K562 (cell line): ENCODE measurements at regions not wholly inside any gene's neighbourhood (a gene's known extent, or its start where the extent isn't known, plus 50 kb on each side); places are given as distances from the start of the nearest gene placed in this dataset.

Experiments used
- ATAC-seq: fragments of 200-7000 bp; cut with Tn5 transposase; 3 replicates; pipeline ENCODE4 v1.9.1; 2020; ENCODE audit warnings: moderate library complexity
- BruUV-seq: library from RNA; stranded (reverse); fragments of 400-500 nt; replicated peaks from 2 replicates; lab custom pipeline; 2021; lab: Mats Ljungman, UMichigan
- CTCF ChIA-PET: fragments of 300-600 bp; formaldehyde crosslinking; extraction: SDS; loops from one replicate; lab custom pipeline; 2021; ENCODE audit warnings: low intra/inter-chr PET ratio; lab: Yijun Ruan, JAX
- POLR2A ChIA-PET: fragments of 300-600, 350-650 bp; sonication (Branson Sonifier 250); formaldehyde crosslinking; extraction: SDS; loops from one replicate; lab custom pipeline; 2021; ENCODE audit warnings: antibody characterized with exemption, inconsistent platforms; lab: Yijun Ruan, JAX
- DNase-seq, 4 experiments: peaks; one replicate each; pipeline versions ENCODE4 v3.0.0 to v3.0.0-alpha.2; 2011 to 2018; ENCODE audit warnings: low spot score in 3 of 4, mixed read lengths in 3 of 4; ENCODE audit errors: extremely low read depth in 1 of 4
- FAIRE-seq: peaks from 2 replicates; lab custom pipeline; 2011; peaks lifted over from hg19 to GRCh38; lab: Jason Lieb, UNC
- H2AFZ ChIP-seq: 2 replicates; pipeline ENCODE4 v1.6.0; 2011; ENCODE audit warnings: low read depth, low read length, control low read depth, inconsistent platforms
- H3K27ac ChIP-seq: fragments of 200-600 bp; 3 replicates; pipeline ENCODE4 v1.8.0; 2011; ENCODE audit warnings: low read depth, mild to moderate bottlenecking, control low read depth, inconsistent platforms, low read length, moderate library complexity, mixed read lengths; ENCODE audit errors: extremely low read depth
- H3K27me3 ChIP-seq, 2 experiments: fragments of 300-600 bp in 1 of 2; 2 replicates in 1 of 2; 3 replicates in 1 of 2; pipeline versions ENCODE4 v1.6.0 to v1.8.0; 2011; ENCODE audit warnings: inconsistent platforms in 2 of 2, low read length in 2 of 2, mild to moderate bottlenecking in 1 of 2, mixed read lengths in 1 of 2, moderate library complexity in 1 of 2; ENCODE audit not compliant: control insufficient read depth in 2 of 2, insufficient read depth in 2 of 2
- H3K36me3 ChIP-seq: fragments of 300-600 bp; 3 replicates; pipeline ENCODE4 v1.8.0; 2011; ENCODE audit warnings: mild to moderate bottlenecking, low read length, inconsistent platforms; ENCODE audit not compliant: control insufficient read depth, insufficient read depth
- H3K4me1 ChIP-seq, 2 experiments: fragments of 200-600 bp in 1 of 2; replicated peaks in 1 of 2; 2 replicates in 1 of 2; 3 replicates in 1 of 2; pipeline versions ENCODE4 v1.5.1 to v1.8.0; 2011; ENCODE audit warnings: inconsistent platforms in 2 of 2, low read length in 2 of 2, mild to moderate bottlenecking in 1 of 2, mixed read lengths in 1 of 2, moderate library complexity in 1 of 2; ENCODE audit not compliant: control insufficient read depth in 2 of 2, insufficient read depth in 2 of 2
- H3K4me2 ChIP-seq: 2 replicates; pipeline ENCODE4 v1.6.1; 2011; ENCODE audit warnings: low read length, control low read depth, inconsistent platforms, mixed read lengths; ENCODE audit not compliant: insufficient read depth
- H3K4me3 ChIP-seq: fragments of 200-600 bp; sonication (generic), shearing (Covaris generic); 2 replicates; pipeline ENCODE4 v1.5.1; 2016; ENCODE audit warnings: control low read depth, inconsistent platforms
- H3K79me2 ChIP-seq: fragments of 200-600 bp; 3 replicates; pipeline ENCODE4 v1.8.0; 2011; ENCODE audit warnings: low read length, inconsistent platforms; ENCODE audit not compliant: control insufficient read depth, insufficient read depth
- H3K9ac ChIP-seq, 2 experiments: 2 replicates each; pipeline versions ENCODE4 v1.6.0 to v1.6.1; 2011; ENCODE audit warnings: low read depth in 2 of 2, low read length in 2 of 2, control low read depth in 1 of 2, inconsistent platforms in 1 of 2, mild to moderate bottlenecking in 1 of 2, mixed read lengths in 1 of 2; ENCODE audit not compliant: insufficient read depth in 1 of 2
- H3K9me1 ChIP-seq: one replicate; pipeline ENCODE4 v1.6.0; 2011; ENCODE audit warnings: inconsistent platforms, mild to moderate bottlenecking, low read length, moderate library complexity; ENCODE audit not compliant: control insufficient read depth, insufficient read depth
- H3K9me3 ChIP-seq: replicated peaks from 2 replicates; pipeline ENCODE4 v1.5.1; 2011; ENCODE audit warnings: low read depth, low read length, inconsistent platforms; ENCODE audit not compliant: control insufficient read depth, insufficient read depth
- H4K20me1 ChIP-seq: replicated peaks from 2 replicates; pipeline ENCODE4 v1.6.1; 2011; ENCODE audit warnings: low read length, inconsistent platforms, mixed read lengths; ENCODE audit not compliant: control insufficient read depth, insufficient read depth
- ARID1B ChIP-seq: fragments of 450-650 bp; IDR thresholded peaks from 2 replicates; pipeline ENCODE4 v1.6.1; 2016; ENCODE audit warnings: antibody characterized with exemption, mild to moderate bottlenecking, inconsistent platforms
- CBFA2T3 ChIP-seq: fragments of 450-650 bp; IDR thresholded peaks from 2 replicates; pipeline ENCODE4 v1.6.1; 2017
- FOXP1 ChIP-seq: sonication (generic); formaldehyde crosslinking; IDR thresholded peaks from 2 replicates; pipeline ENCODE4 v1.8.0; 2022; ENCODE audit warnings: mild to moderate bottlenecking, missing genetic modification reagents
- FUS ChIP-seq: fragments of 200-400 bp; formaldehyde crosslinking; optimal IDR thresholded peaks from 2 replicates; pipeline ENCODE3; 2017; ENCODE audit warnings: low read depth, low read length
- JUND ChIP-seq, 2 experiments: IDR thresholded peaks; 2 replicates in 1 of 2; 3 replicates in 1 of 2; pipeline ENCODE4 v1.6.1; 2011; ENCODE audit warnings: borderline replicate concordance in 2 of 2, low read depth in 2 of 2, low read length in 2 of 2, improper control_type of control experiment in 1 of 2, missing biosample characterization in 1 of 2, missing genetic modification characterization in 1 of 2, missing genetic modification reagents in 1 of 2
- MEIS2 ChIP-seq: fragments of 450-650 bp; IDR thresholded peaks from 2 replicates; pipeline ENCODE4 v1.6.1; 2014; ENCODE audit warnings: mild to moderate bottlenecking; ENCODE audit not compliant: partially characterized antibody
- RNF219 ChIP-seq: fragments of 250-450 bp; sonication (Bioruptor Pico); IDR thresholded peaks from 2 replicates; pipeline ENCODE4 v1.5.0; 2022; ENCODE audit warnings: mild to moderate bottlenecking
- SMARCE1 ChIP-seq: fragments of 450-650 bp; IDR thresholded peaks from 2 replicates; pipeline ENCODE4 v1.7.1; 2016; ENCODE audit warnings: mild to moderate bottlenecking
- SPI1 ChIP-seq: IDR thresholded peaks from 2 replicates; pipeline ENCODE4 v1.6.1; 2011; ENCODE audit warnings: low read depth, low read length, control low read depth, borderline replicate concordance
- TARDBP ChIP-seq: fragments of 450-650 bp; IDR thresholded peaks from 2 replicates; pipeline ENCODE4 v1.6.1; 2016
- TEAD4 ChIP-seq, 2 experiments: sonication (generic) in 1 of 2; formaldehyde crosslinking in 1 of 2; IDR thresholded peaks; 2 replicates each; pipeline versions ENCODE4 v1.6.1 to v1.8.0; 2012 to 2022; ENCODE audit warnings: borderline replicate concordance in 1 of 2, inconsistent platforms in 1 of 2, low read length in 1 of 2, mild to moderate bottlenecking in 1 of 2, missing genetic modification reagents in 1 of 2
- ZNF592 ChIP-seq: fragments of 450-650 bp; IDR thresholded peaks from 2 replicates; pipeline ENCODE4 v1.6.1; 2017; ENCODE audit warnings: antibody characterized with exemption, mild to moderate bottlenecking
- WGBS: fragments of 100-300 bp; shearing (Covaris generic); methylation state at CpG from one replicate; pipeline ENCODE4 v1.1.6; 2016; ENCODE audit warnings: low coverage, mixed read lengths; ENCODE audit not compliant: insufficient coverage; ENCODE audit errors: missing lambda C conversion rate; 5-methylcytosine and 5-hydroxymethylcytosine counted together
- in situ Hi-C: fragments of 300-500 bp; cut with MboI; formaldehyde crosslinking; loops from 4 replicates; pipeline ENCODE4 v1.15.0; 2018; ENCODE audit warnings: inconsistent platforms, mixed read lengths
- intact Hi-C: fragments of 100-400 bp; cut with micrococcal nuclease; formaldehyde crosslinking; loops from 2 replicates; pipeline ENCODE4 v1.14.2; 2022

GRCh38 chr7:136174477-136175125, 197.4 kb upstream of the MTPN start:
- TF ChIP-seq TARDBP (no peak), ARID1B (peak; percentile 25; the same call in 1 of the 2 replicates), FUS (no peak), MEIS2 (peak; percentile 4), SMARCE1 (0 out of 2 replicates have a peak, but pooled peaks have one; percentile 19), JUND (IDR thresholded peaks at IDR 0.05; ENCODE audit: borderline replicate concordance, low read depth, low read length) (peak; percentile 23; the same call in 1 of the 2 replicates), JUND (tag; IDR thresholded peaks at IDR 0.05; ENCODE audit: borderline replicate concordance, low read depth, low read length) (no peak), CBFA2T3 (peak; percentile 40), RNF219 (CRISPR knock-in tag) (no peak), SPI1 (peak; percentile 67; the same call in 1 of the 2 replicates), TEAD4 (IDR thresholded peaks at IDR 0.05; ENCODE audit: low read length) (peak; percentile 39; the same call in 1 of the 2 replicates), TEAD4 (CRISPR knock-in tag; IDR thresholded peaks at IDR 0.05; ENCODE audit: borderline replicate concordance) (no peak), ZNF592 (0 out of 2 replicates have a peak, but pooled peaks have one; percentile 14), FOXP1 (CRISPR knock-in tag) (no peak)

More at GRCh38 chr7:136174477-136175125, 197.4 kb upstream of the MTPN start:
- Histone ChIP-seq H3K27ac (peak overlapping the region; percentile 43; the same call in 1 of the 3 replicates), H3K36me3 (peaks cover 8% of the 10 kb centered on the region; the same call in 1 of the 3 replicates), H3K79me2 (no peaks in the 10 kb centered on the region; the same call in 2 of the 3 replicates), H3K4me3 (no peak overlapping the region), H2AFZ (peak overlapping the region; percentile 58), H3K9ac (no peak overlapping the region), H3K4me1 (peaks cover 0 to 16% of the 10 kb centered on the region in 2 experiments; a peak in 4 of 5 replicates), H3K4me2 (no peak overlapping the region; the same call in 1 of the 2 replicates), H3K27me3 (no peaks in the 10 kb centered on the region), H3K9me1 (no peaks in the 10 kb centered on the region), H3K9me3 (no peaks in the 10 kb centered on the region), H4K20me1 (no peaks in the 10 kb centered on the region)
- WGBS: 25% methylated on average over 5 of the region's 5 CpGs
- POLR2A ChIA-PET: interaction anchor here (0.7 to 1.8 kb wide), 4 partner anchors 8 to 20 kb away, joined by 3 to 5 read pairs (median 4); no protein-coding TSS in a partner anchor
- BruUV-seq: no TSS peak
- no peak for FAIRE-seq
- ATAC-seq: peak; percentile 50
- DNase-seq: no peak
- CTCF ChIA-PET: no interaction called here
- intact Hi-C loops: no loop called here
- in situ Hi-C loops: no loop called here
